ENCODE measurements at regions not wholly inside any gene's neighbourhood (a gene's known extent, or its start where the extent isn't known, plus 50 kb on each side); places are given as distances from the start of the nearest gene placed in this dataset.

DNA sequence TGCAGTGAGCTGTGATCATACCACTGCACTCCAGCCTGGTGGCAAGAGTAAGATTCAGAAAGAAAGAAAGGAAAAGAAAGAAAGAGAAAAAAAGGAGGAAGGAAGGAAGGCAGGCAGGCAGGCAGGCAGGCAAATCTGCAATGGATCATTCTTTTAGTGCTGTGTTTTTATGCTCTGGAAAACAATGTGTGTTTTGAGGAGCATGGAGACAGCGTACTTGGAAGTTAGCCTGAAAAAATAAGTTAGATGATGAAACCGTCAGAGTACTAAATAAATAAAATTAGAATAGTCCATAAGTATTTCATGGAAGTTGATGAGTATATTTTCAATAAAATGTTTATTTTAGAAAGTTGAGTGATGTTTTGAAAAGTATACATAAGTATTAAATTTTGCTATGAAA is 366.4 kb upstream of the CDH20 start:
- TF ChIP-seq, protein P1, sequence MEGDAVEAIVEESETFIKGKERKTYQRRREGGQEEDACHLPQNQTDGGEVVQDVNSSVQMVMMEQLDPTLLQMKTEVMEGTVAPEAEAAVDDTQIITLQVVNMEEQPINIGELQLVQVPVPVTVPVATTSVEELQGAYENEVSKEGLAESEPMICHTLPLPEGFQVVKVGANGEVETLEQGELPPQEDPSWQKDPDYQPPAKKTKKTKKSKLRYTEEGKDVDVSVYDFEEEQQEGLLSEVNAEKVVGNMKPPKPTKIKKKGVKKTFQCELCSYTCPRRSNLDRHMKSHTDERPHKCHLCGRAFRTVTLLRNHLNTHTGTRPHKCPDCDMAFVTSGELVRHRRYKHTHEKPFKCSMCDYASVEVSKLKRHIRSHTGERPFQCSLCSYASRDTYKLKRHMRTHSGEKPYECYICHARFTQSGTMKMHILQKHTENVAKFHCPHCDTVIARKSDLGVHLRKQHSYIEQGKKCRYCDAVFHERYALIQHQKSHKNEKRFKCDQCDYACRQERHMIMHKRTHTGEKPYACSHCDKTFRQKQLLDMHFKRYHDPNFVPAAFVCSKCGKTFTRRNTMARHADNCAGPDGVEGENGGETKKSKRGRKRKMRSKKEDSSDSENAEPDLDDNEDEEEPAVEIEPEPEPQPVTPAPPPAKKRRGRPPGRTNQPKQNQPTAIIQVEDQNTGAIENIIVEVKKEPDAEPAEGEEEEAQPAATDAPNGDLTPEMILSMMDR (IDR thresholded peaks at IDR 0.05; ENCODE audit: low read length) = no peak
- no peak for TF ChIP-seq EZH2 (IDR thresholded peaks at IDR 0.05; ENCODE audit: borderline replicate concordance, low read length)

All from OCI-LY1 (cell line).